Glutamatergic neuron (in vitro differentiated cells): ENCODE measurements at regions not wholly inside any gene's neighbourhood (a gene's known extent, or its start where the extent isn't known, plus 50 kb on each side); places are given as distances from the start of the nearest gene placed in this dataset.

Experiments
- DNase-seq: peaks from one replicate; pipeline ENCODE4 v3.0.0; 2022
- H3K27ac Mint-ChIP-seq: one replicate; pipeline ENCODE4 v1.8.0; 2020; ENCODE audit warnings: mild to moderate bottlenecking, mixed read lengths, inconsistent platforms; ENCODE audit not compliant: unreplicated experiment
- H3K27me3 Mint-ChIP-seq: one replicate; pipeline ENCODE4 v1.8.0; 2020; ENCODE audit warnings: mild to moderate bottlenecking, moderate library complexity, mixed read lengths, inconsistent platforms; ENCODE audit not compliant: unreplicated experiment
- H3K36me3 Mint-ChIP-seq: one replicate; pipeline ENCODE4 v1.8.0; 2020; ENCODE audit warnings: mild to moderate bottlenecking, mixed read lengths, inconsistent platforms; ENCODE audit not compliant: unreplicated experiment
- H3K4me1 Mint-ChIP-seq: one replicate; pipeline ENCODE4 v1.8.0; 2020; ENCODE audit warnings: mild to moderate bottlenecking, low read depth, mixed read lengths, inconsistent platforms; ENCODE audit not compliant: unreplicated experiment
- H3K4me3 Mint-ChIP-seq: one replicate; pipeline ENCODE4 v1.8.0; 2020; ENCODE audit warnings: mild to moderate bottlenecking, mixed read lengths, inconsistent platforms; ENCODE audit not compliant: unreplicated experiment
- H3K9me3 Mint-ChIP-seq: one replicate; pipeline ENCODE4 v1.8.0; 2020; ENCODE audit warnings: mild to moderate bottlenecking, moderate library complexity, mixed read lengths, inconsistent platforms; ENCODE audit not compliant: unreplicated experiment
- CTCF ChIP-seq: fragments of 200-600 bp; sonication (generic); IDR thresholded peaks from one replicate; pipeline ENCODE4 v1.5.0; 2021; ENCODE audit not compliant: partially characterized antibody, unreplicated experiment

GRCh38 chr5:112686675-112687074 lies 51.0 kb upstream of the APC start:
- H3K27me3 Mint-ChIP-seq = peaks cover 2% of the 10 kb centered on the region
- no peaks in the 10 kb centered on the region for H3K36me3 Mint-ChIP-seq
- no peaks in the 10 kb centered on the region for H3K9me3 Mint-ChIP-seq
- H3K4me3 Mint-ChIP-seq = peak overlapping the region; percentile 74
- peak; percentile 66 for DNase-seq
- H3K4me1 Mint-ChIP-seq = peaks cover 43% of the 10 kb centered on the region
- no peak for TF ChIP-seq CTCF
- peak overlapping the region; percentile 97 for H3K27ac Mint-ChIP-seq

GRCh38 chr5:112687306-112687705 lies 50.4 kb upstream of the APC start:
- Mint-ChIP-seq H3K4me1 (peaks cover 43% of the 10 kb centered on the region), H3K27me3 (peaks cover 2% of the 10 kb centered on the region), H3K4me3 (peak overlapping the region; percentile 74), H3K9me3 (no peaks in the 10 kb centered on the region), H3K27ac (peak overlapping the region; percentile 97), H3K36me3 (no peaks in the 10 kb centered on the region)
- peak; percentile 51 for TF ChIP-seq CTCF
- no peak for DNase-seq
